ENCODE measurements at regions not wholly inside any gene's neighbourhood (a gene's known extent, or its start where the extent isn't known, plus 50 kb on each side); places are given as distances from the start of the nearest gene placed in this dataset.
A peak's percentile ranks its signal among the peaks of the same experiment; 100 is the strongest.

DNA sequence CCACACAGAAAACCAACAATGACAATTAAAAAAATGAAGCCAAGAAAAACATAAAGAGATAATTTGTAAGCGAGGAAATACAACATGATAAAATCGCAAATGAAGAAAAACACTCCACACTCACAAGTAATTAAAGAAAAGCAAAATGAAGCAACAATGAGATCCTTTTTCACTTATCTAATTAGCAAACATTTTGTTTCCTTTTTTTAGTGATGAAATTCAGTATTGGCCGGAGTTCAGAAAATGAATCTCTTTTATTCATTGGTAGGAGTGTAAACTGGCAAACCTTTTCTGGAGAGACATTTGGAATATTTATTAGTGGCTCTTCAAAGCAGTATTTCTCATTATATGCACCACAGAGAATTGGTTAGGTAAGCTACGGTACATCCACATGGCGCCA is 70.6 kb upstream of the POMP start:
- no peaks in the 10 kb centered on the region for H3K9me3 ChIP-seq (ENCODE audit: insufficient read depth, low read depth, low read length)
- no peak overlapping the region for H3K27ac ChIP-seq (ENCODE audit: low read depth, low read length)
- H3K4me3 ChIP-seq (ENCODE audit: low read depth, low read length) = no peak overlapping the region
- H2AFZ ChIP-seq (ENCODE audit: insufficient read depth, low read length, poor library complexity) = no peak overlapping the region
- no peaks in the 10 kb centered on the region for H3K79me2 ChIP-seq (ENCODE audit: control insufficient read depth, insufficient read depth, low read length, poor library complexity)
- no peak overlapping the region for H3K18ac ChIP-seq (ENCODE audit: low read length)
- no peak overlapping the region for H2BK5ac ChIP-seq (ENCODE audit: low read depth, low read length, poor library complexity)
- H4K91ac ChIP-seq (ENCODE audit: low read depth, low read length) = no peak overlapping the region
- no peak overlapping the region for H2AK5ac ChIP-seq (ENCODE audit: low read length)
- peaks cover 0 to 4% of the 10 kb centered on the region in 2 experiments for H3K4me1 ChIP-seq (ENCODE audit: control insufficient read depth in 1 of 2, insufficient read depth in 2 of 2, low read length in 2 of 2)
- H3K79me1 ChIP-seq (ENCODE audit: low read length) = no peaks in the 10 kb centered on the region
- H3K9ac ChIP-seq (ENCODE audit: low read length) = no peak overlapping the region
- no CpG with 5 or more reads among the region's 5 CpGs for WGBS (ENCODE audit: extremely low coverage, insufficient coverage, insufficient read length)
- no peak overlapping the region for H2BK120ac ChIP-seq (ENCODE audit: insufficient read depth, low read length, poor library complexity)
- no peak for DNase-seq
- H3K36me3 ChIP-seq (ENCODE audit: control insufficient read depth in 1 of 2, insufficient read depth in 2 of 2, low read length in 2 of 2) = no peaks in the 10 kb centered on the region
- no peak overlapping the region for H2BK12ac ChIP-seq (ENCODE audit: low read length)
- H3K14ac ChIP-seq (ENCODE audit: low read length) = no peak overlapping the region
- no peaks in the 10 kb centered on the region for H3K27me3 ChIP-seq (ENCODE audit: insufficient read depth, low read length)
- no peak overlapping the region for H4K8ac ChIP-seq (ENCODE audit: low read depth, low read length)
- no peak overlapping the region for H3K4me2 ChIP-seq (ENCODE audit: low read length)
- H3K4ac ChIP-seq (ENCODE audit: low read depth, low read length) = no peak overlapping the region
- H3K23ac ChIP-seq (ENCODE audit: low read length) = no peak overlapping the region
- no peak overlapping the region for H4K12ac ChIP-seq (ENCODE audit: low read depth, low read length)

DNA sequence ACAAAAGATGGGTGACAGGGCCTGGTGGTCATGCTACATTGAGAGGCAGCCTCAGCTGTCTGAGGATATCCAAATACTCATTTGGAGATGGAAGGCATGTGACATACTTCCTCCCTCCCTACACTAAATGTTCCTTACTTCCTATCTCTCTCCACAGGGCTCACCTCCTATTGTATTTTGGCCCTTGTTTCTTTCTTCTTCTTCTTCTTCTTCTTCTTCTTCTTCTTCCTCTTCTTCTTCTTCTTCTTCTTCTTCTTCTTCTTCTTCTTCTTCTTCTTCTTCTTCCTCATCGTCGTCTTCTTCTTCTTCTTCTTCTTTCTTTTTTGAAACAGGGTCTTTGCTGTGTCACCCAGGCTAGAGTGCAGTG is 71.8 kb upstream of the POMP start:
- Histone ChIP-seq H2BK5ac (ENCODE audit: low read depth, low read length, poor library complexity) (no peak overlapping the region), H2BK120ac (ENCODE audit: insufficient read depth, low read length, poor library complexity) (no peak overlapping the region), H2AFZ (ENCODE audit: insufficient read depth, low read length, poor library complexity) (no peak overlapping the region), H3K9me3 (ENCODE audit: insufficient read depth, low read depth, low read length) (no peaks in the 10 kb centered on the region), H3K36me3 (ENCODE audit: control insufficient read depth in 1 of 2, insufficient read depth in 2 of 2, low read length in 2 of 2) (no peaks in the 10 kb centered on the region), H3K27me3 (ENCODE audit: insufficient read depth, low read length) (no peaks in the 10 kb centered on the region), H3K79me1 (ENCODE audit: low read length) (no peaks in the 10 kb centered on the region), H3K27ac (ENCODE audit: low read depth, low read length) (no peak overlapping the region), H3K23ac (ENCODE audit: low read length) (no peak overlapping the region), H3K4me2 (ENCODE audit: low read length) (no peak overlapping the region), H3K9ac (ENCODE audit: low read length) (no peak overlapping the region), H3K4me1 (ENCODE audit: control insufficient read depth in 1 of 2, insufficient read depth in 2 of 2, low read length in 2 of 2) (peaks cover 4 to 11% of the 10 kb centered on the region in 2 experiments), H4K91ac (ENCODE audit: low read depth, low read length) (no peak overlapping the region), H4K12ac (ENCODE audit: low read depth, low read length) (no peak overlapping the region), H2BK12ac (ENCODE audit: low read length) (no peak overlapping the region), H3K79me2 (ENCODE audit: control insufficient read depth, insufficient read depth, low read length, poor library complexity) (no peaks in the 10 kb centered on the region), H3K18ac (ENCODE audit: low read length) (no peak overlapping the region), H2AK5ac (ENCODE audit: low read length) (no peak overlapping the region), H3K4me3 (ENCODE audit: low read depth, low read length) (no peak overlapping the region), H3K14ac (ENCODE audit: low read length) (no peak overlapping the region), H4K8ac (ENCODE audit: low read depth, low read length) (no peak overlapping the region), H3K4ac (ENCODE audit: low read depth, low read length) (no peak overlapping the region)
- DNase-seq = no peak
- WGBS (ENCODE audit: extremely low coverage, insufficient coverage, insufficient read length) = no CpG with 5 or more reads among the region's 2 CpGs

DNA sequence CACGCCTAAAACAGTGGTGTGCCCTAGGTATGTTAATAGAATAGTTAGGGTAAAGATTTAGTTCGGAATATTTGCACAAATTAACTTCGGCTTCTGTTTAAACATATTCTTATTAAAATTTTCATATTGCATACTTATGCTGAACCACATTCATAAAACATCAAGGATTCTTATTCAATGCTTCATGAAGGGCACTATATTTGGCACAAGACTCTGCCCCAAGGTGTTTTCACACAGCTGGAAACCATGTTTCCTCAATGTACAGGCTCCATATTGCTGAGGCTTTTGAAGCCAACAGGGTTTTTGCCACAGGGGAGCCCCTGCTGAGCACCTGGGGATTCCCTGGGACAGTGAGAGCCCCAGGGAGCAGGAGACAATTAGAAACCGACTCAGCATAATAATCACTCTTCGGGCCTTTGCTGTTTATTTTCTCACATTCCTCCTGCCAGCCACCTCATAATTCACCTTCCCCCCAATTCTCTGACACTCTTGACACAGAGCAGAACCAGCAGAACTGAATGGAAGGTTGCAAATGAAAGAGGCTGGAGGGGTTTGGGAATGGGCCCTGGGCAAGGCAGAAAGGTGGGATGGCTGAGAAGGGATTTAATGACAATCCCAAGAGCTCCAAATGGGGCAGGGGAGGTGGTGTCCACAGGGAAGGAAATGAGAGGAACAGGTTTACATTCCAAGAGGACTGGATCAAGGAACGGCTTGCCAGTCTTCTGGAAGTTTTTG is 72.3 kb upstream of the POMP start:
- Histone ChIP-seq H3K27ac (ENCODE audit: low read depth, low read length) (no peak overlapping the region), H3K9ac (ENCODE audit: low read length) (no peak overlapping the region), H3K27me3 (ENCODE audit: insufficient read depth, low read length) (no peaks in the 10 kb centered on the region), H2AFZ (ENCODE audit: insufficient read depth, low read length, poor library complexity) (no peak overlapping the region), H4K8ac (ENCODE audit: low read depth, low read length) (no peak overlapping the region), H4K12ac (ENCODE audit: low read depth, low read length) (no peak overlapping the region), H2BK12ac (ENCODE audit: low read length) (no peak overlapping the region), H3K9me3 (ENCODE audit: insufficient read depth, low read depth, low read length) (no peaks in the 10 kb centered on the region), H3K79me1 (ENCODE audit: low read length) (no peaks in the 10 kb centered on the region), H4K91ac (ENCODE audit: low read depth, low read length) (no peak overlapping the region), H3K18ac (ENCODE audit: low read length) (no peak overlapping the region), H2BK120ac (ENCODE audit: insufficient read depth, low read length, poor library complexity) (no peak overlapping the region), H2AK5ac (ENCODE audit: low read length) (no peak overlapping the region), H3K23ac (ENCODE audit: low read length) (no peak overlapping the region), H3K4me1 (ENCODE audit: control insufficient read depth in 1 of 2, insufficient read depth in 2 of 2, low read length in 2 of 2) (peaks cover 5 to 12% of the 10 kb centered on the region in 2 experiments), H3K79me2 (ENCODE audit: control insufficient read depth, insufficient read depth, low read length, poor library complexity) (no peaks in the 10 kb centered on the region), H3K4me2 (ENCODE audit: low read length) (no peak overlapping the region), H2BK5ac (ENCODE audit: low read depth, low read length, poor library complexity) (no peak overlapping the region), H3K4me3 (ENCODE audit: low read depth, low read length) (no peak overlapping the region), H3K4ac (ENCODE audit: low read depth, low read length) (no peak overlapping the region), H3K14ac (ENCODE audit: low read length) (no peak overlapping the region), H3K36me3 (ENCODE audit: control insufficient read depth in 1 of 2, insufficient read depth in 2 of 2, low read length in 2 of 2) (no peaks in the 10 kb centered on the region)
- DNase-seq = no peak
- WGBS (ENCODE audit: extremely low coverage, insufficient coverage, insufficient read length) = no CpG with 5 or more reads among the region's 6 CpGs

DNA sequence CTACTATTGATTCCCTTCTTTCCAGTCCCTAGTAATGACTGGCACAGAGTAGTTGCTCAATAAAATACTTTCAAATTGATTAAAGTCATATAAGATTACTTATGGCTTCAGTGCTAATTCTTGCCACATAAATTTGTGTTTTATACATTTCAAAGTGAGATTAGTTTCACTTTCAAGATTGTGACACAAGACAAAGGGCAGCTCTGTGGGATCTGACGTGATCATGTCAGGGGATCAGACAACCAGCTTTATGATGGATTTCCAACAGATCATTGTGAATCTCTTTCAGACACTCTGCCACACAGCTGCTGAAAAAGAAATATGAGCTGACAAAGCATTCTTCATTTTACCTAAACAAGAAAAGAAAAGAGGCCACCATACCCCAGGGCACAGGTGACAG is 73.4 kb upstream of the POMP start:
- no peak overlapping the region for H2AFZ ChIP-seq (ENCODE audit: insufficient read depth, low read length, poor library complexity)
- H2BK12ac ChIP-seq (ENCODE audit: low read length) = no peak overlapping the region
- H4K12ac ChIP-seq (ENCODE audit: low read depth, low read length) = no peak overlapping the region
- no peak overlapping the region for H2BK5ac ChIP-seq (ENCODE audit: low read depth, low read length, poor library complexity)
- no peak overlapping the region for H4K8ac ChIP-seq (ENCODE audit: low read depth, low read length)
- H3K79me1 ChIP-seq (ENCODE audit: low read length) = no peaks in the 10 kb centered on the region
- no peak overlapping the region for H2BK120ac ChIP-seq (ENCODE audit: insufficient read depth, low read length, poor library complexity)
- H3K4me2 ChIP-seq (ENCODE audit: low read length) = no peak overlapping the region
- no peak overlapping the region for H3K27ac ChIP-seq (ENCODE audit: low read depth, low read length)
- no peak overlapping the region for H3K4ac ChIP-seq (ENCODE audit: low read depth, low read length)
- peak in 1 of 2 donors; percentile 20 for DNase-seq
- no peaks in the 10 kb centered on the region for H3K79me2 ChIP-seq (ENCODE audit: control insufficient read depth, insufficient read depth, low read length, poor library complexity)
- no peaks in the 10 kb centered on the region for H3K9me3 ChIP-seq (ENCODE audit: insufficient read depth, low read depth, low read length)
- no peak overlapping the region for H4K91ac ChIP-seq (ENCODE audit: low read depth, low read length)
- no peak overlapping the region for H2AK5ac ChIP-seq (ENCODE audit: low read length)
- H3K23ac ChIP-seq (ENCODE audit: low read length) = no peak overlapping the region
- no CpG with 5 or more reads among the region's 1 CpG for WGBS (ENCODE audit: extremely low coverage, insufficient coverage, insufficient read length)
- no peak overlapping the region for H3K9ac ChIP-seq (ENCODE audit: low read length)
- peaks cover 5 to 12% of the 10 kb centered on the region in 2 experiments for H3K4me1 ChIP-seq (ENCODE audit: control insufficient read depth in 1 of 2, insufficient read depth in 2 of 2, low read length in 2 of 2)
- H3K14ac ChIP-seq (ENCODE audit: low read length) = no peak overlapping the region
- H3K27me3 ChIP-seq (ENCODE audit: insufficient read depth, low read length) = no peaks in the 10 kb centered on the region
- no peak overlapping the region for H3K4me3 ChIP-seq (ENCODE audit: low read depth, low read length)
- H3K36me3 ChIP-seq (ENCODE audit: control insufficient read depth in 1 of 2, insufficient read depth in 2 of 2, low read length in 2 of 2) = no peaks in the 10 kb centered on the region
- no peak overlapping the region for H3K18ac ChIP-seq (ENCODE audit: low read length)

Data from trophoblast cell (in vitro differentiated cells and primary cell).